GM12892 (cell line): ENCODE measurements at regions not wholly inside any gene's neighbourhood (a gene's known extent, or its start where the extent isn't known, plus 50 kb on each side); places are given as distances from the start of the nearest gene placed in this dataset.

ENCODE experiments used
- POLR2A ChIP-seq: IDR thresholded peaks from 2 replicates; pipeline ENCODE4 v1.6.1; 2011; ENCODE audit warnings: low read depth, low read length, control low read depth
- POLR2AphosphoS5 ChIP-seq: IDR thresholded peaks from 2 replicates; pipeline ENCODE4 v1.6.1; 2011; ENCODE audit warnings: low read depth, low read length, control low read depth

DNA sequence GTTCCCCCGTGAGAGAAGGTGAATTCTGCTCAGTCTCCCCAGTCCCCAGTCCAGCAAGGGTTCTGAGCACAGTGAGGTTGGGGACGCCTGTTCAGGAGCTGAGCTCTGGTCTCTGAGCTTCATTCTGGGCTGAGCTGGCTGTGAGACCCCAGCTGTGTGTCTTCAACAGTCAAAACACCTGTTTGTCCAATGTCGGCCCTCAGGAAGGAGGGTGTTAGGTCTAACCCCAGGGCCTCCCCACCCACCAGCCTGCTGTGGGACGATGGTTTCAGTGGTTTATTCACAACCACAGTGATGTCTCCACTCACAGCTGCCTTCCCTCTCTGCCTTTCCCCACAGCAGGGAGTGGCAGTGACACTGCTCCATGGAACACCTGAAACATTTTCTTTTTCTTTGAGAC, 1282.9 kb downstream of the TBC1D22A start:
- TF ChIP-seq POLR2AphosphoS5 (no peak; the same call in 1 of the 2 replicates), POLR2A (no peak)
